Activated effector memory CD4-positive, alpha-beta T cell treated with anti-CD3 and anti-CD28 coated beads, Interleukin-2, amount 50 U/mL, for 16 hours (primary cell): ENCODE measurements at regions not wholly inside any gene's neighbourhood (a gene's known extent, or its start where the extent isn't known, plus 50 kb on each side); places are given as distances from the start of the nearest gene placed in this dataset.
"Not testable (repeated sequence)": the region's sequence is repeated elsewhere in the genome, so short reads cannot be mapped to it uniquely, and the experiment has no call there.

Source experiments
- DNase-seq: peaks from one replicate; pipeline ENCODE4 v3.0.0-alpha.2; 2020

- no peak for DNase-seq
These were observed 142.2 kb downstream of the MZT1 start for GRCh38 chr13:72585254-72585653.

GRCh38 chr13:72571191-72571590 lies 156.2 kb downstream of the MZT1 start:
- no peak for DNase-seq

GRCh38 chr13:72570019-72570418 lies 157.4 kb downstream of the MZT1 start:
- DNase-seq: no peak

GRCh38 chr13:72567566-72567965 lies 159.9 kb downstream of the MZT1 start:
- no peak for DNase-seq

GRCh38 chr13:72566526-72566925 lies 160.9 kb downstream of the MZT1 start:
- DNase-seq: no peak

GRCh38 chr13:72565893-72566292 lies 161.5 kb downstream of the MZT1 start:
- no peak for DNase-seq

GRCh38 chr13:72562686-72563085 lies 164.7 kb downstream of the MZT1 start:
- no peak for DNase-seq

- no peak for DNase-seq
These were observed 165.6 kb downstream of the MZT1 start for GRCh38 chr13:72561791-72562190.

- DNase-seq: no peak
These were observed 167.7 kb downstream of the MZT1 start for GRCh38 chr13:72559716-72560115.

GRCh38 chr13:72556945-72557344 lies 170.5 kb downstream of the MZT1 start:
- DNase-seq: no peak

GRCh38 chr13:72555601-72556000 lies 171.8 kb downstream of the MZT1 start:
- no peak for DNase-seq

GRCh38 chr13:72552731-72553130 lies 174.7 kb downstream of the MZT1 start:
- DNase-seq: no peak

GRCh38 chr13:72545895-72546294 lies 181.5 kb downstream of the MZT1 start:
- not testable (repeated sequence) for DNase-seq

- DNase-seq: no peak
These were observed 182.3 kb downstream of the MZT1 start for GRCh38 chr13:72545030-72545719.

- DNase-seq: no peak
These were observed 183.4 kb downstream of the MZT1 start for GRCh38 chr13:72544042-72544441.

GRCh38 chr13:72542241-72542640 lies 185.2 kb downstream of the MZT1 start:
- no peak for DNase-seq

- no peak for DNase-seq
These were observed 185.8 kb downstream of the MZT1 start for GRCh38 chr13:72541674-72542073.

GRCh38 chr13:72540881-72541280 lies 186.5 kb downstream of the MZT1 start:
- no peak for DNase-seq

- no peak for DNase-seq
These were observed 187.5 kb downstream of the MZT1 start for GRCh38 chr13:72539925-72540324.

- DNase-seq: no peak
These were observed 189.6 kb downstream of the MZT1 start for GRCh38 chr13:72537782-72538181.

GRCh38 chr13:72537395-72537780 lies 190.0 kb downstream of the MZT1 start:
- no peak for DNase-seq

GRCh38 chr13:72536714-72537394 lies 190.6 kb downstream of the MZT1 start:
- no peak for DNase-seq

GRCh38 chr13:72534951-72535640 lies 192.3 kb downstream of the MZT1 start:
- DNase-seq: no peak

- no peak for DNase-seq
These were observed 197.0 kb downstream of the MZT1 start for GRCh38 chr13:72530471-72530870.
